OCI-LY1 (cell line): ENCODE measurements at regions not wholly inside any gene's neighbourhood (a gene's known extent, or its start where the extent isn't known, plus 50 kb on each side); places are given as distances from the start of the nearest gene placed in this dataset.

Experiments used
- CTCF ChIP-seq: fragments of 200-600 bp; sonication (generic), shearing (Covaris generic); IDR thresholded peaks from 2 replicates; pipeline ENCODE4 v1.5.1; 2017; ENCODE audit warnings: mild to moderate bottlenecking, antibody characterized with exemption, low read length, moderate library complexity, mixed read lengths
- EZH2 ChIP-seq: fragments of 200-600 bp; sonication (generic), shearing (Covaris generic); IDR thresholded peaks from 2 replicates; pipeline ENCODE4 v1.8.0; 2017; ENCODE audit warnings: borderline replicate concordance, mixed run types, mild to moderate bottlenecking, antibody characterized with exemption, low read length, moderate library complexity, mixed read lengths

- TF ChIP-seq CTCF (no peak), EZH2 (no peak)
Observed at GRCh38 chr4:176886135-176886534, 93.4 kb upstream of the VEGFC start.
